HG02623 (cell line): ENCODE measurements at regions not wholly inside any gene's neighbourhood (a gene's known extent, or its start where the extent isn't known, plus 50 kb on each side); places are given as distances from the start of the nearest gene placed in this dataset.
"Not testable (repeated sequence)": the region's sequence is repeated elsewhere in the genome, so short reads cannot be mapped to it uniquely, and the experiment has no call there.

Source experiments
- ATAC-seq: cut with Tn5 transposase; IDR thresholded peaks from one replicate; pipeline ENCODE4 v1.9.1; 2021; ENCODE audit warnings: moderate library complexity; ENCODE audit not compliant: unreplicated experiment

- no peak for ATAC-seq
Measured at GRCh38 chr4:164177153-164177552, 576.8 kb upstream of the SMIM31 start.

GRCh38 chr4:164177753-164178152 is 576.2 kb upstream of the SMIM31 start:
- ATAC-seq, result no peak

- no peak for ATAC-seq
Measured at GRCh38 chr4:164188236-164188635, 565.7 kb upstream of the SMIM31 start.

- ATAC-seq, result no peak
Measured at GRCh38 chr4:164192844-164193243, 561.1 kb upstream of the SMIM31 start.

- no peak for ATAC-seq
Measured at GRCh38 chr4:164193676-164194075, 560.3 kb upstream of the SMIM31 start.

- ATAC-seq, result no peak
Measured at GRCh38 chr4:164197556-164197955, 556.4 kb upstream of the SMIM31 start.

- no peak for ATAC-seq
Measured at GRCh38 chr4:164203476-164203875, 550.5 kb upstream of the SMIM31 start.

GRCh38 chr4:164204434-164204833 is 549.5 kb upstream of the SMIM31 start:
- no peak for ATAC-seq

GRCh38 chr4:164207460-164207859 is 546.5 kb upstream of the SMIM31 start:
- no peak for ATAC-seq

GRCh38 chr4:164210377-164210776 is 543.6 kb upstream of the SMIM31 start:
- ATAC-seq, result no peak

- ATAC-seq, result no peak
Measured at GRCh38 chr4:164212134-164212533, 541.8 kb upstream of the SMIM31 start.

GRCh38 chr4:164212714-164213113 is 541.2 kb upstream of the SMIM31 start:
- no peak for ATAC-seq

- no peak for ATAC-seq
Measured at GRCh38 chr4:164215113-164215741, 538.7 kb upstream of the SMIM31 start.

GRCh38 chr4:164221631-164222030 is 532.3 kb upstream of the SMIM31 start:
- ATAC-seq, result no peak

GRCh38 chr4:164224871-164225270 is 529.1 kb upstream of the SMIM31 start:
- no peak for ATAC-seq

- ATAC-seq, result no peak
Measured at GRCh38 chr4:164229255-164229654, 524.7 kb upstream of the SMIM31 start.

GRCh38 chr4:164239433-164239832 is 514.5 kb upstream of the SMIM31 start:
- ATAC-seq, result no peak

GRCh38 chr4:164239976-164240375 is 514.0 kb upstream of the SMIM31 start:
- no peak for ATAC-seq

- no peak for ATAC-seq
Measured at GRCh38 chr4:164251257-164251656, 502.7 kb upstream of the SMIM31 start.

GRCh38 chr4:164252286-164252685 is 501.6 kb upstream of the SMIM31 start:
- no peak for ATAC-seq

- no peak for ATAC-seq
Measured at GRCh38 chr4:164261831-164262230, 492.1 kb upstream of the SMIM31 start.

- not testable (repeated sequence) for ATAC-seq
Measured at GRCh38 chr4:164262508-164262907, 491.4 kb upstream of the SMIM31 start.

- ATAC-seq, result not testable (repeated sequence)
Measured at GRCh38 chr4:164277414-164277813, 476.5 kb upstream of the SMIM31 start.
